GM12865 (cell line): ENCODE measurements at regions not wholly inside any gene's neighbourhood (a gene's known extent, or its start where the extent isn't known, plus 50 kb on each side); places are given as distances from the start of the nearest gene placed in this dataset.

Source experiments
- DNase-seq: peaks from one replicate; pipeline ENCODE4 v3.0.0; 2010; ENCODE audit warnings: low read depth
- H3K4me3 ChIP-seq: 2 replicates; pipeline ENCODE4 v1.5.1; 2011; ENCODE audit warnings: mild to moderate bottlenecking, low read depth, low read length, control low read depth
- CTCF ChIP-seq: IDR thresholded peaks from 2 replicates; pipeline ENCODE4 v1.5.1; 2011; ENCODE audit warnings: low read length, control low read depth, low read depth, inconsistent platforms; ENCODE audit not compliant: insufficient read depth; ENCODE audit errors: missing control alignments

- DNase-seq = no peak
- TF ChIP-seq CTCF = no peak
- H3K4me3 ChIP-seq = no peak overlapping the region
Observed at GRCh38 chr5:2013301-2014057, 130.8 kb upstream of the IRX4 start.

- TF ChIP-seq CTCF = no peak
- DNase-seq = no peak
- no peak overlapping the region for H3K4me3 ChIP-seq
Observed at GRCh38 chr5:2012885-2013284, 130.2 kb upstream of the IRX4 start.

GRCh38 chr5:2011481-2012411 lies 129.0 kb upstream of the IRX4 start:
- no peak for TF ChIP-seq CTCF
- no peak for DNase-seq
- no peak overlapping the region for H3K4me3 ChIP-seq

- TF ChIP-seq CTCF = no peak
- no peak for DNase-seq
- no peak overlapping the region for H3K4me3 ChIP-seq
Observed at GRCh38 chr5:2010940-2011339, 128.2 kb upstream of the IRX4 start.

- no peak overlapping the region for H3K4me3 ChIP-seq
- DNase-seq = no peak
- TF ChIP-seq CTCF = no peak
Observed at GRCh38 chr5:2009986-2010914, 127.5 kb upstream of the IRX4 start.

GRCh38 chr5:2008851-2009629 lies 126.3 kb upstream of the IRX4 start:
- DNase-seq = no peak
- no peak for TF ChIP-seq CTCF
- no peak overlapping the region for H3K4me3 ChIP-seq
